ENCODE measurements at regions not wholly inside any gene's neighbourhood (a gene's known extent, or its start where the extent isn't known, plus 50 kb on each side); places are given as distances from the start of the nearest gene placed in this dataset.

- Histone ChIP-seq H4K20me1 (ENCODE audit: insufficient read depth, low read length) (no peaks in the 10 kb centered on the region), H3F3A (ENCODE audit: insufficient read depth, low read length) (no peaks in the 10 kb centered on the region), H3K4me3 (ENCODE audit: low read depth, low read length, poor library complexity, severe bottlenecking) (no peak overlapping the region), H3K9ac (ENCODE audit: low read length) (no peak overlapping the region), H3K36me3 (ENCODE audit: insufficient read depth, low read length) (no peaks in the 10 kb centered on the region), H3K27me3 (ENCODE audit: insufficient read depth, low read length) (no peaks in the 10 kb centered on the region), H3K79me2 (ENCODE audit: insufficient read depth, low read length) (no peaks in the 10 kb centered on the region), H3K4me1 (ENCODE audit: insufficient read depth, low read length, severe bottlenecking) (no peaks in the 10 kb centered on the region), H3K9me2 (ENCODE audit: low read depth, low read length) (no peaks in the 10 kb centered on the region), H3K4me2 (ENCODE audit: low read length) (no peak overlapping the region), H3K27ac (ENCODE audit: low read depth, low read length, poor library complexity, severe bottlenecking) (no peak overlapping the region), H3K9me3 (ENCODE audit: low read length) (no peaks in the 10 kb centered on the region), H2AFZ (ENCODE audit: low read length) (no peak overlapping the region)
- no peak for TF ChIP-seq CTCF (IDR thresholded peaks at IDR 0.05; ENCODE audit: low read length)
- no peak for TF ChIP-seq EZH2 (IDR thresholded peaks at IDR 0.05; ENCODE audit: borderline replicate concordance, low read length)
These were observed 147.2 kb upstream of the EYA4 start for GRCh38 chr6:133093956-133094355.

- Histone ChIP-seq H3K27ac (ENCODE audit: low read depth, low read length, poor library complexity, severe bottlenecking) (no peak overlapping the region), H4K20me1 (ENCODE audit: insufficient read depth, low read length) (no peaks in the 10 kb centered on the region), H3K79me2 (ENCODE audit: insufficient read depth, low read length) (no peaks in the 10 kb centered on the region), H3K27me3 (ENCODE audit: insufficient read depth, low read length) (no peaks in the 10 kb centered on the region), H3K9me2 (ENCODE audit: low read depth, low read length) (no peaks in the 10 kb centered on the region), H3K4me3 (ENCODE audit: low read depth, low read length, poor library complexity, severe bottlenecking) (no peak overlapping the region), H3K36me3 (ENCODE audit: insufficient read depth, low read length) (no peaks in the 10 kb centered on the region), H3K4me1 (ENCODE audit: insufficient read depth, low read length, severe bottlenecking) (no peaks in the 10 kb centered on the region), H2AFZ (ENCODE audit: low read length) (no peak overlapping the region), H3F3A (ENCODE audit: insufficient read depth, low read length) (no peaks in the 10 kb centered on the region), H3K9me3 (ENCODE audit: low read length) (no peaks in the 10 kb centered on the region), H3K4me2 (ENCODE audit: low read length) (no peak overlapping the region), H3K9ac (ENCODE audit: low read length) (no peak overlapping the region)
- TF ChIP-seq EZH2 (IDR thresholded peaks at IDR 0.05; ENCODE audit: borderline replicate concordance, low read length) (no peak), CTCF (IDR thresholded peaks at IDR 0.05; ENCODE audit: low read length) (no peak)
These were observed 143.9 kb upstream of the EYA4 start for GRCh38 chr6:133097208-133097607.

GRCh38 chr6:133099573-133099972 is 141.6 kb upstream of the EYA4 start:
- Histone ChIP-seq H3K27ac (ENCODE audit: low read depth, low read length, poor library complexity, severe bottlenecking) (no peak overlapping the region), H3K9me2 (ENCODE audit: low read depth, low read length) (no peaks in the 10 kb centered on the region), H4K20me1 (ENCODE audit: insufficient read depth, low read length) (no peaks in the 10 kb centered on the region), H3K27me3 (ENCODE audit: insufficient read depth, low read length) (no peaks in the 10 kb centered on the region), H3K9ac (ENCODE audit: low read length) (no peak overlapping the region), H3K9me3 (ENCODE audit: low read length) (no peaks in the 10 kb centered on the region), H3K4me3 (ENCODE audit: low read depth, low read length, poor library complexity, severe bottlenecking) (no peak overlapping the region), H3K4me1 (ENCODE audit: insufficient read depth, low read length, severe bottlenecking) (no peaks in the 10 kb centered on the region), H3F3A (ENCODE audit: insufficient read depth, low read length) (no peaks in the 10 kb centered on the region), H3K36me3 (ENCODE audit: insufficient read depth, low read length) (no peaks in the 10 kb centered on the region), H3K79me2 (ENCODE audit: insufficient read depth, low read length) (no peaks in the 10 kb centered on the region), H3K4me2 (ENCODE audit: low read length) (no peak overlapping the region), H2AFZ (ENCODE audit: low read length) (no peak overlapping the region)
- TF ChIP-seq CTCF (IDR thresholded peaks at IDR 0.05; ENCODE audit: low read length) (no peak), EZH2 (IDR thresholded peaks at IDR 0.05; ENCODE audit: borderline replicate concordance, low read length) (no peak)

All from OCI-LY1 (cell line).